ENCODE measurements at regions not wholly inside any gene's neighbourhood (a gene's known extent, or its start where the extent isn't known, plus 50 kb on each side); places are given as distances from the start of the nearest gene placed in this dataset.

GRCh38 chr5:75922480-75922879 is 160.7 kb upstream of the SV2C start:
- dilution Hi-C loops (cut with MboI; ENCODE audit: extremely low pct_ligation_motif_present, low sequenced_read_pairs), result no loop called here
- FAIRE-seq (no peak), DNase-seq (ENCODE audit: low read depth, low spot score) (no peak)
- Histone ChIP-seq H3K4me1 (ENCODE audit: control insufficient read depth, extremely low read depth, insufficient read depth, low read length) (no peaks in the 10 kb centered on the region), H3K4me3 (ENCODE audit: control insufficient read depth in 2 of 3, extremely low read depth in 1 of 3, insufficient read depth in 2 of 3, low read depth in 1 of 3, low read length in 3 of 3) (no peak overlapping the region), H3K9ac (ENCODE audit: control insufficient read depth, extremely low read depth, insufficient read depth, low read length) (no peak overlapping the region), H3K27me3 (ENCODE audit: control insufficient read depth, extremely low read depth, insufficient read depth, low read length) (no peaks in the 10 kb centered on the region), H3K9me3 (ENCODE audit: control insufficient read depth, low read depth, low read length) (no peaks in the 10 kb centered on the region), H3K79me2 (ENCODE audit: control insufficient read depth, insufficient read depth, low read length) (no peaks in the 10 kb centered on the region), H3K27ac (ENCODE audit: control insufficient read depth, insufficient read depth, low read length) (no peak overlapping the region), H4K20me1 (ENCODE audit: control insufficient read depth, extremely low read depth, insufficient read depth, low read length) (no peaks in the 10 kb centered on the region), H3K36me3 (ENCODE audit: control insufficient read depth in 2 of 2, extremely low read depth in 1 of 2, insufficient read depth in 2 of 2, low read length in 2 of 2) (no peaks in the 10 kb centered on the region), H3K9me1 (ENCODE audit: control insufficient read depth, extremely low read depth, insufficient read depth, low read length) (no peaks in the 10 kb centered on the region), H3K4me2 (ENCODE audit: control insufficient read depth, extremely low read depth, insufficient read depth, low read depth, low read length) (no peak overlapping the region), H2AFZ (ENCODE audit: control insufficient read depth, low read length) (no peak overlapping the region)
- TF ChIP-seq CTCF (optimal IDR thresholded peaks at IDR 0.05 in 1 of 3, IDR thresholded peaks at IDR 0.05 in 1 of 3, conservative IDR thresholded peaks at IDR 0.05 in 1 of 3; ENCODE audit: extremely low read depth in 1 of 3, insufficient read depth in 2 of 3, low read length in 3 of 3) (no peak), EZH2 (IDR thresholded peaks at IDR 0.05; ENCODE audit: low read length) (no peak)

GRCh38 chr5:75921011-75921410 is 162.2 kb upstream of the SV2C start:
- H3K4me1 ChIP-seq (ENCODE audit: control insufficient read depth, extremely low read depth, insufficient read depth, low read length), result no peaks in the 10 kb centered on the region
- no peak overlapping the region for H3K9ac ChIP-seq (ENCODE audit: control insufficient read depth, extremely low read depth, insufficient read depth, low read length)
- no peak overlapping the region for H3K27ac ChIP-seq (ENCODE audit: control insufficient read depth, insufficient read depth, low read length)
- no peaks in the 10 kb centered on the region for H3K9me3 ChIP-seq (ENCODE audit: control insufficient read depth, low read depth, low read length)
- H3K9me1 ChIP-seq (ENCODE audit: control insufficient read depth, extremely low read depth, insufficient read depth, low read length), result no peaks in the 10 kb centered on the region
- TF ChIP-seq EZH2 (IDR thresholded peaks at IDR 0.05; ENCODE audit: low read length) (no peak), CTCF (optimal IDR thresholded peaks at IDR 0.05 in 1 of 3, IDR thresholded peaks at IDR 0.05 in 1 of 3, conservative IDR thresholded peaks at IDR 0.05 in 1 of 3; ENCODE audit: extremely low read depth in 1 of 3, insufficient read depth in 2 of 3, low read length in 3 of 3) (no peak)
- H2AFZ ChIP-seq (ENCODE audit: control insufficient read depth, low read length), result no peak overlapping the region
- no peak overlapping the region for H3K4me3 ChIP-seq (ENCODE audit: control insufficient read depth in 2 of 3, extremely low read depth in 1 of 3, insufficient read depth in 2 of 3, low read depth in 1 of 3, low read length in 3 of 3)
- no peak overlapping the region for H3K4me2 ChIP-seq (ENCODE audit: control insufficient read depth, extremely low read depth, insufficient read depth, low read depth, low read length)
- FAIRE-seq, result no peak
- dilution Hi-C loops (cut with MboI; ENCODE audit: extremely low pct_ligation_motif_present, low sequenced_read_pairs), result no loop called here
- no peaks in the 10 kb centered on the region for H4K20me1 ChIP-seq (ENCODE audit: control insufficient read depth, extremely low read depth, insufficient read depth, low read length)
- DNase-seq (ENCODE audit: low read depth, low spot score), result no peak
- H3K36me3 ChIP-seq (ENCODE audit: control insufficient read depth in 2 of 2, extremely low read depth in 1 of 2, insufficient read depth in 2 of 2, low read length in 2 of 2), result no peaks in the 10 kb centered on the region
- H3K27me3 ChIP-seq (ENCODE audit: control insufficient read depth, extremely low read depth, insufficient read depth, low read length), result no peaks in the 10 kb centered on the region
- no peaks in the 10 kb centered on the region for H3K79me2 ChIP-seq (ENCODE audit: control insufficient read depth, insufficient read depth, low read length)

Measured in keratinocyte (primary cell).